Stimulated activated CD4-positive, alpha-beta T cell treated with anti-CD3 and anti-CD28 coated beads, TNF-alpha, amount 100 ng/mL, for 24 hours (primary cell): ENCODE measurements at regions not wholly inside any gene's neighbourhood (a gene's known extent, or its start where the extent isn't known, plus 50 kb on each side); places are given as distances from the start of the nearest gene placed in this dataset.
"Not testable (repeated sequence)": the region's sequence is repeated elsewhere in the genome, so short reads cannot be mapped to it uniquely, and the experiment has no call there.

Experiments
- DNase-seq, 3 experiments: peaks; one replicate each; pipeline ENCODE4 v3.0.0-alpha.2; 2020; ENCODE audit warnings: low read depth in 3 of 3

- DNase-seq = no peak
Observed at GRCh38 chr11:92111287-92111686, 113.3 kb upstream of the FAT3 start.

DNA sequence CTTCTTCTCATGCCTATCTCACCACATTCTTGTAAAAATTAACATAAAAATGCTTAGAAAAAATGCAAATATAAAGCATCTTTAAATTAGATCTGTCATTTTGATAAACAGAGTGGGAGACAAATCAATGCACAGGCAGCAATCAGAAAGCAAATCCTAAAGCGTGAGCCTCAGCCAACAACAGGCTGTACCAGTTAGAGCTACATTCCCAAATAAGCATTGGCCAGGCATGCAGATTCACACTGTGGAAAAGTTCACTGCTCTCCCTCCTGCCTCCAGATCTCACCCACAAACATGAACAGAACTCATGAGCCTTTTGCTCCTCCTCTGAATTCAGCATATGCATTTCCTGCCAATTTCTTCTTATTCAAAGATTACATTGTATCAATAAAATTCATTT lies 115.2 kb upstream of the FAT3 start:
- DNase-seq = no peak

DNA sequence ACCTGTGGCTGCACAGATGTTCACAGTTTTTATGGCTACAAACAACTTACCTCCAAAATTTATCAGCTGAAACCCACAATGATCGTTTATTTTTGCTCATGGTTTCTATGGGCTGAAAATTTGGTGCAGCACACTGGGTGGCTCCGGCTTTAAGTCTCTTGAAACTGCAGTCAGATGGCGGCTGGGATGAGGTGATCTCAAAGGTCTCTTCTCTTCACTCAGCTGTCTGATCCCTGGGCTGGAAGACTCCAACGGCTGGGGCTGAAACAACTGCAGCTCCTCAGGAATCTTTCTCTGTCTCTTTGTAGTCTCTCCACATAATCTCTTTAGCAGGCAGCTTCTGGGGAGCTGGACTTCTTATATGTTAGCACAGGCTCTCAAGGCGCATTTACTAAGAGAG lies 117.3 kb upstream of the FAT3 start:
- no peak for DNase-seq

DNA sequence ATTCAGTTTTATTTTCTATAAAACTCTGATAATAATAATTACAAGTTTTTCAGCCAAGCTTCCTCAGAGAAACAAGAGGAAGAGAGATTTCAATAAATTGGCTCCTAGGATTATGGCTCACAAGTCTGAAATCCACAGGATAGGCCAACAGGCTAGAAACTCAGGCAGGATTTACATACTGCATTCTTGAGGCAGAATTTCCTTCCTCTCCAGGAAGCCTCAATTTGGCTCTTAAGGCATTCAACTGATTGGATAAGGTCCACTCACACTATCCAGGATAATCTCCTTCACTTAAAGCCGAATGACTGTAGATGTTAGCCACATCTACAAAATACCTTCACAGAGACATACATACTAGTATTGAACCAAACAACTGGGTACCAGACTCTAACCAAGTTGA lies 120.3 kb upstream of the FAT3 start:
- no peak for DNase-seq

- DNase-seq = no peak
Observed at GRCh38 chr11:92101920-92102319, 122.7 kb upstream of the FAT3 start.

DNA sequence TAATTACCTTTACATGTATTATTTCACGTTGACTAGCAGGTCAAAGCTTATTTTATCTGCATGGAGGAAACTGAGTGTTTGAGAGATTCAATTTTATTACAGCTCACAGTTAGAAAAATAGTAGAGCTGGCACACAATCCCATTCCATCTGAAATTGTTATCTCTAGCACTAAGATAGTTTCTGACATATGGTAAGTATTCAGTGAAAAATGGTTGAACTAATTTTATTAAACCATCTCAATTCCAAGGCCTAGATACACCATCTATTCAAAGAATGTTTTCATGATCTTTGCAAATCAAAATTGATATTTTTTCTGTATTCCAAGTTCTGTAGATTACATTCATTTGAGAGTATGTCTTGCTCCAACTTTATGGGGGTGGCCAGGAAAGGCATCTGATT lies 125.4 kb upstream of the FAT3 start:
- DNase-seq = no peak

- DNase-seq = no peak
Observed at GRCh38 chr11:92098172-92098571, 126.4 kb upstream of the FAT3 start.

GRCh38 chr11:92087725-92088537 lies 136.7 kb upstream of the FAT3 start:
- DNase-seq = no peak

- DNase-seq = no peak
Observed at GRCh38 chr11:92083123-92083522, 141.5 kb upstream of the FAT3 start.

GRCh38 chr11:92082652-92083051 lies 142.0 kb upstream of the FAT3 start:
- no peak for DNase-seq

- not testable (repeated sequence) for DNase-seq
Observed at GRCh38 chr11:92074498-92074897, 150.1 kb upstream of the FAT3 start.

DNA sequence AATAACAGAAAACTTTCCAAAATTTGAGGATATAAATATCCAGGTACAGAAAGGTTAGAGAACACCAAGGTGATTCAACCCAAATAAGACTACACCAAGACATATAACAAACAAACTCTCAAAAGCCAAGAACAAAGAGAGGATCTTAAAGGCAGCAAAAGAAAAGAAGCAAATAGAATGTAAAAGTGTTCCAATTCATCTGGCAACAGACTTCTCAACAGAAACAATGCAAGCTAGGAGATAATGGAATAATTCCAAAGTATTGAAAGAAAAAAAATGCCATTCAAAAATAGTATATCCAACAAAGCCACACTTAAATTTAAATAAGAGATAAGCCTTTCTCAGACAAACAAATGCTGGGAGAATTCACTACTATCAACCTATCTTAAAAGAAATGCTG lies 153.0 kb upstream of the FAT3 start:
- DNase-seq = no peak

- no peak for DNase-seq
Observed at GRCh38 chr11:92070026-92070889, 154.4 kb upstream of the FAT3 start.

- no peak for DNase-seq
Observed at GRCh38 chr11:92067016-92067415, 157.6 kb upstream of the FAT3 start.

DNA sequence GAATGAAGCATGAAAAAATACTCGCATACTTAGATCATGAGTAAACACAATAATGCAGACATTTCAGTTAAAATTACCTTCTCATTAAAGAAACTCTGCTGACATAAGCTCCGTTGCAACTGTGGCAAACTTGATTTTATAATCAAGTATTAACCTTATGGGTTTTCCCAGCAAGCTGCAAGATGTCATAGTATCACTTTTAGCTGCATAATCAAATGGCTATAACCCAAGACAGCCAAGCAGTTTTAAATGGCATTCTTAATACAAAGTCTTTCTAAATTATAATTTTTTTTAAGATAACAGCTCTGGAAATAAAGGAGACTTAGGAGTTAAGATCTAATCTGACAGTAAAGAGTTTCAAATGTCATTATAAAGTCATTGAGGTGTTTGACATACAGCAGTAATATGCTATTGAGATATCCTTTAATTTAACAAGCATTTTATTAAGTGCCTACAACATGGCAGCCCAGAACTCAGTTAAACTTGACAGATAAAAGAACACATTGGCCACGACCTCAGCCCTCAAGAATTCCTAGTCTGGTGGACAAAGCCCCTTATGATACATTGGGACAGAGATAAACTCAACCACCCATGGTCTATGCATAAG lies 163.1 kb upstream of the FAT3 start:
- DNase-seq = no peak

DNA sequence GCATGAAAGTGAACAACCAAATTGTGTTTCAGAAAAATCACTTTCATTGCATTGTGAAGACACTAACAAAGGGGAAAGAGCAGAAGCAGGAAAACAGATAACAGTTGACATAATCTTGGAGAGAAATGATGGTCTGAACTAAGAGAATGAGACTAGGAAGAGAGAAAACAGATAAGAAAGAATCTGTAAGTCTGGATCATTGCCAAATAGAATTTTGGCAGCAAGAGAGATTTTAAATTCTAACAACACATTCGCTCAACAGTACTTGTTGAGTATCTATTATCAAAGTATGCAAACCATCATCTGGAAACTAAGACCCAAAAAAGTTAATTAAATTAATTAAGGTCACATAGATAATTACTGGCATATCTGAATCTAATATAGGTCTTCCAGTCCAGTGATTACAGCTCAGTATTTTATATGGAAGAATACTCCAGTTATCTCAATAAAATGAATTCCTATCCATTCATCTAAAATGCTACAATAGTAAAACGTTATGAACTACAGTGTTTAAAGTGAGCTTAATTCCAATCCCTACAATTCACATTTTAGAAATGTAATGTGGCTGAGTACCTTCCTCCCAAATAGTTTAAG lies 166.7 kb upstream of the FAT3 start:
- no peak for DNase-seq

DNA sequence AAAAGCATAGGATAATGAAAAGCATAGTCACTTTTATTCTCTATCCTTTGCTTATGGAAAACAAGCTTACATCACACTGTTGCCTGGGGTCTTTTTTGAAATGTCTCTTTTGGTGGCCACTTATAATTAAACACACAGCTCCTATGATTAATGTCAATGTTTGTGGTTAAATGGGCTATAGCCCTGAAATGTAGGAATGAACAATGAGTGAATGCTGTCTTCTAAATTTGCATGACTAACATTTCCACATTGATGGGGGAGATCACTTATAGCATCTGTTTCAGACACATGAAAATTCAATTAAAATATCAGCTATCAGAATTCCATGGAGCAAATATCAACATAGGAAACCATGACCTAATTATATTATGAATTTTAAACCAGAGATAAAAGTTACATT lies 171.4 kb upstream of the FAT3 start:
- DNase-seq = no peak

- DNase-seq = no peak
Observed at GRCh38 chr11:92050305-92050704, 174.3 kb upstream of the FAT3 start.

GRCh38 chr11:92048415-92048814 lies 176.2 kb upstream of the FAT3 start:
- no peak for DNase-seq

DNA sequence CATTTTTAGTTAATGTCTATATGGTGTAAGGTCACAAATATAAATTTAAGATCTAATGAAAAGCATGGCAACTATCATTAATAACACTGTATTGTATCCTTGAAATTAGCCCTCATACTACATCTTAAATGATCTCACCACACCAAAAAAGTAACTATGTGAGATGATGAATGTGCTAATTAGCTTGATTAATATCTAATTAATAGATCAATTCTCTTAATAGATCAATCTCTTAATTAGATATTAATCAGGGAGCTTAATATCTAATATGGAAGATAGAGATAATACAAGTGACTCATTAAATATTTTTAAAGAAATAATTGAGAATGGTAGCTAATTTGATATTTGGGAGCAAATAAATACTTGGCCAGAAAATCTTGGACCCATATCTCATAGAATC lies 178.5 kb upstream of the FAT3 start:
- no peak for DNase-seq

DNA sequence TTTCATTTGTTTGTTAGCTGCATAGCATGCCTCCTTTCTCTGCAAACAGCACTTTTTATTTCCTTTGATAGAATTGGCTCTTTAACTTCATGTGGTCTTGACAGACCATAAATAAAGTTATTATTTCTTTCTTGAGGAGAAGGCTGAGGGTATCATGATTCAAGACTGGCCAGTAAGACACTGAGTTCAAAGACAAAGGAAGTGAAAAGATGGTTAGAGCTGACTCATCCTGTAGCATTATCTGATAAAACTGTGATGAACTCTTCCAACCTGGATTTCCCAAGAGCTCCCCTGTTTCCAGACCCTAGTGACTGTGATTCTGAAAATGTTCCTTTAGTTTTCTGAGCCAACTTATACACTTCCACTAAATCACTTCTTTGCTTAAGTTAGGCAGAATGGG lies 179.3 kb upstream of the FAT3 start:
- DNase-seq = no peak

DNA sequence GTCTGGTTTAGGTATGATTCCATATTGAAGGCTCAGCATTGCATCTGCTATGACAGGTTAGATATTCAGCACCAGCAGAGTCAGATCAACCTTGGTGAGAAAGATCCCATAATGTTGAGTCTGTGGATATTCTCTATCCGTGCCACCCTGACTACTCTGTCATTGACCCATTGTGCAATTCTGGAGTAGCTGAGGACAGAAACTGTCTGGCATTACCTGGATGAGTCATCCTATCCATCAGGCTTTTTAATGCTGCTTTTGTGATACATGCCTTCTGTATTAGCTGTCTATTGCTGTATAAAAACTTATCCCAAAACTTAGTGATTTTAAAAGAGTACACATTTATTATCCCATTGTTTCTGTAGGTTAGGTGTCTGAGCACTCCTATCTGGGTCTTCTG lies 189.1 kb upstream of the FAT3 start:
- no peak for DNase-seq
